B cell (primary cell): ENCODE measurements at regions not wholly inside any gene's neighbourhood (a gene's known extent, or its start where the extent isn't known, plus 50 kb on each side); places are given as distances from the start of the nearest gene placed in this dataset.

ENCODE experiments used
- EZH2 ChIP-seq: IDR thresholded peaks from 2 replicates; pipeline ENCODE4 v1.6.1; 2012; ENCODE audit warnings: borderline replicate concordance, low read depth, mild to moderate bottlenecking, moderate library complexity, low read length; ENCODE audit not compliant: insufficient read depth, poor library complexity, severe bottlenecking
- TF ChIP-seq, protein P1 (sequence below): fragments of 200-600 bp; IDR thresholded peaks from one replicate; pipeline ENCODE4 v1.8.0; 2022; ENCODE audit warnings: antibody characterized with exemption, mild to moderate bottlenecking

DNA sequence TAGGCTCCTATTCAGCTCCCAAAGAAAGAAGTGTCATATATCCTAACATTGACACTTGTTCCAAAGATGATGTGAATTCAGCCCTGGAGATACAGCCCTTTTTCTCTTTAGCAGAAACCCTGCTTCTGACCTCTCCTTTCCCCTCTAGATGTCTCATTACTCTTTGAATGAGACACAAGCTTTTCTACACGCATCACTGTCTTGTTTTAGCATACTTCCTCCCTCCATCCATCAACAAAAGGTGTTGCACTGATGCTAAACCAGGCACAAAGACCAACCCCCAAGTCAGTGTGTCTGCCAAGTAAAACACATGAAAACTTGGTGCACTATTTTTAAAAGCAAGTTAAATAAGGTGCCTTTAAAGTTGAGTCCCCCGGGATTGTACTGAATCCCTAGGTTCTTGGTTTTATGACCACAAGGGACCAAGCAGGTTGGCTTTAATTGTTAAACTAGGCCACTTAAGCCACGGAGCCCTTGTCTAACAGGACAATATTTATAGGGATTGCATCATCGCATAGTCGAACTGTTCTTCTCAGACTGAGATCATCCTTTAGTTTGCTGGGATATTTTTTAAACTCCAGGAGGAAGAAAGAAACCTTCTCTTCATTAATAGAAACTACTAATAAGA is 101.0 kb upstream of the GUCA2B start:
- TF ChIP-seq, protein P1, sequence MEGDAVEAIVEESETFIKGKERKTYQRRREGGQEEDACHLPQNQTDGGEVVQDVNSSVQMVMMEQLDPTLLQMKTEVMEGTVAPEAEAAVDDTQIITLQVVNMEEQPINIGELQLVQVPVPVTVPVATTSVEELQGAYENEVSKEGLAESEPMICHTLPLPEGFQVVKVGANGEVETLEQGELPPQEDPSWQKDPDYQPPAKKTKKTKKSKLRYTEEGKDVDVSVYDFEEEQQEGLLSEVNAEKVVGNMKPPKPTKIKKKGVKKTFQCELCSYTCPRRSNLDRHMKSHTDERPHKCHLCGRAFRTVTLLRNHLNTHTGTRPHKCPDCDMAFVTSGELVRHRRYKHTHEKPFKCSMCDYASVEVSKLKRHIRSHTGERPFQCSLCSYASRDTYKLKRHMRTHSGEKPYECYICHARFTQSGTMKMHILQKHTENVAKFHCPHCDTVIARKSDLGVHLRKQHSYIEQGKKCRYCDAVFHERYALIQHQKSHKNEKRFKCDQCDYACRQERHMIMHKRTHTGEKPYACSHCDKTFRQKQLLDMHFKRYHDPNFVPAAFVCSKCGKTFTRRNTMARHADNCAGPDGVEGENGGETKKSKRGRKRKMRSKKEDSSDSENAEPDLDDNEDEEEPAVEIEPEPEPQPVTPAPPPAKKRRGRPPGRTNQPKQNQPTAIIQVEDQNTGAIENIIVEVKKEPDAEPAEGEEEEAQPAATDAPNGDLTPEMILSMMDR = no peak
- no peak for TF ChIP-seq EZH2
